HG02973 (cell line): ENCODE measurements at regions not wholly inside any gene's neighbourhood (a gene's known extent, or its start where the extent isn't known, plus 50 kb on each side); places are given as distances from the start of the nearest gene placed in this dataset.

Source experiments
- ATAC-seq: cut with Tn5 transposase; IDR thresholded peaks from one replicate; pipeline ENCODE4 v1.9.1; 2021; ENCODE audit warnings: moderate library complexity; ENCODE audit not compliant: unreplicated experiment

- no peak for ATAC-seq
Measured at GRCh38 chr13:103431856-103432255, 365.6 kb upstream of the SLC10A2 start.

- ATAC-seq: no peak
Measured at GRCh38 chr13:103430368-103430767, 364.2 kb upstream of the SLC10A2 start.

- ATAC-seq: no peak
Measured at GRCh38 chr13:103410002-103410401, 343.8 kb upstream of the SLC10A2 start.

- ATAC-seq: no peak
Measured at GRCh38 chr13:103406967-103407366, 340.8 kb upstream of the SLC10A2 start.

GRCh38 chr13:103405297-103405696 is 339.1 kb upstream of the SLC10A2 start:
- ATAC-seq: no peak

- ATAC-seq: no peak
Measured at GRCh38 chr13:103403814-103404213, 337.6 kb upstream of the SLC10A2 start.

GRCh38 chr13:103403148-103403740 is 337.0 kb upstream of the SLC10A2 start:
- no peak for ATAC-seq

- ATAC-seq: no peak
Measured at GRCh38 chr13:103395139-103395538, 328.9 kb upstream of the SLC10A2 start.

- ATAC-seq: no peak
Measured at GRCh38 chr13:103394618-103395017, 328.4 kb upstream of the SLC10A2 start.

- ATAC-seq: no peak
Measured at GRCh38 chr13:103391936-103392335, 325.7 kb upstream of the SLC10A2 start.

- no peak for ATAC-seq
Measured at GRCh38 chr13:103388839-103389238, 322.6 kb upstream of the SLC10A2 start.

- ATAC-seq: no peak
Measured at GRCh38 chr13:103386341-103386740, 320.1 kb upstream of the SLC10A2 start.

- no peak for ATAC-seq
Measured at GRCh38 chr13:103373916-103374315, 307.7 kb upstream of the SLC10A2 start.

GRCh38 chr13:103371271-103371670 is 305.1 kb upstream of the SLC10A2 start:
- no peak for ATAC-seq

GRCh38 chr13:103370790-103371189 is 304.6 kb upstream of the SLC10A2 start:
- ATAC-seq: no peak

GRCh38 chr13:103358255-103358932 is 292.2 kb upstream of the SLC10A2 start:
- no peak for ATAC-seq

- no peak for ATAC-seq
Measured at GRCh38 chr13:103356226-103356864, 290.1 kb upstream of the SLC10A2 start.

- ATAC-seq: no peak
Measured at GRCh38 chr13:103354171-103354570, 288.0 kb upstream of the SLC10A2 start.

GRCh38 chr13:103351035-103351828 is 285.0 kb upstream of the SLC10A2 start:
- no peak for ATAC-seq

- ATAC-seq: no peak
Measured at GRCh38 chr13:103350147-103350546, 283.9 kb upstream of the SLC10A2 start.

GRCh38 chr13:103349211-103349980 is 283.2 kb upstream of the SLC10A2 start:
- ATAC-seq: no peak
